GM12878 (cell line): ENCODE measurements at regions not wholly inside any gene's neighbourhood (a gene's known extent, or its start where the extent isn't known, plus 50 kb on each side); places are given as distances from the start of the nearest gene placed in this dataset.

Experiments used
- ATAC-seq: fragments of 200-7000 bp; cut with Tn5 transposase; 3 replicates; pipeline ENCODE4 v1.9.1; 2020; ENCODE audit warnings: mild to moderate bottlenecking, moderate library complexity
- BruUV-seq: library from RNA; stranded (reverse); fragments of 400-500 nt; replicated peaks from 2 replicates; lab custom pipeline; 2021; lab: Mats Ljungman, UMichigan
- CTCF ChIA-PET: fragments of 300-600 bp; sonication (Branson Sonifier 250); formaldehyde crosslinking; extraction: SDS; loops from one replicate; lab custom pipeline; 2021; ENCODE audit warnings: inconsistent platforms; lab: Yijun Ruan, JAX
- POLR2A ChIA-PET: fragments of 350-600 bp; formaldehyde crosslinking; extraction: SDS; loops from one replicate; lab custom pipeline; 2021; ENCODE audit warnings: inconsistent platforms; lab: Charles Lee
- RAD21 ChIA-PET: fragments of 300-600 bp; sonication (Branson Sonifier 250); formaldehyde crosslinking; loops from one replicate; lab custom pipeline; 2023; ENCODE audit warnings: antibody characterized with exemption; ENCODE audit not compliant: unreplicated experiment; lab: Charles Lee
- SMC1A ChIA-PET: fragments of 300-600 bp; sonication (Branson Sonifier 250); formaldehyde crosslinking; loops from one replicate; lab custom pipeline; 2023; ENCODE audit not compliant: unreplicated experiment, uncharacterized antibody; lab: Charles Lee
- DNase-seq: peaks from one replicate; pipeline ENCODE4 v3.0.0-alpha.2; 2011; ENCODE audit warnings: low read depth, low spot score
- FAIRE-seq: peaks from 3 replicates; lab custom pipeline; 2011; peaks lifted over from hg19 to GRCh38; lab: Jason Lieb, UNC
- H2AFZ ChIP-seq: 2 replicates; pipeline ENCODE4 v1.6.0; 2011; ENCODE audit warnings: low read depth, low read length, control low read depth; ENCODE audit not compliant: control insufficient read depth
- H3K27ac ChIP-seq: 2 replicates; pipeline ENCODE4 v1.5.1; 2011; ENCODE audit warnings: control low read depth; ENCODE audit not compliant: control insufficient read depth, insufficient read depth
- H3K27me3 ChIP-seq, 2 experiments: replicated peaks in 1 of 2; 2 replicates each; pipeline versions ENCODE4 v1.6.0 to v1.6.1; 2011; ENCODE audit warnings: low read length in 1 of 2; ENCODE audit not compliant: control insufficient read depth in 2 of 2, insufficient read depth in 2 of 2
- H3K36me3 ChIP-seq, 2 experiments: 2 replicates each; pipeline ENCODE4 v1.5.1; 2011; ENCODE audit warnings: low read length in 1 of 2; ENCODE audit not compliant: control insufficient read depth in 2 of 2, insufficient read depth in 2 of 2
- H3K4me1 ChIP-seq: 2 replicates; pipeline ENCODE4 v1.6.1; 2011; ENCODE audit warnings: mild to moderate bottlenecking, low read length, moderate library complexity, mixed read lengths; ENCODE audit not compliant: control insufficient read depth, insufficient read depth
- H3K4me2 ChIP-seq: 2 replicates; pipeline ENCODE4 v1.6.0; 2011; ENCODE audit warnings: control low read depth; ENCODE audit not compliant: control insufficient read depth, insufficient read depth
- H3K4me3 ChIP-seq: fragments of 200-600 bp; sonication (generic); 2 replicates; pipeline ENCODE4 v1.5.1; 2016
- H3K79me2 ChIP-seq: 2 replicates; pipeline ENCODE4 v1.6.0; 2011; ENCODE audit warnings: low read length; ENCODE audit not compliant: control insufficient read depth, insufficient read depth
- H3K9ac ChIP-seq: 2 replicates; pipeline ENCODE4 v1.8.0; 2011; ENCODE audit warnings: low read length, control low read depth, mixed read lengths; ENCODE audit not compliant: control insufficient read depth, insufficient read depth
- H3K9me3 ChIP-seq: replicated peaks from 3 replicates; pipeline ENCODE4 v1.5.1; 2011; ENCODE audit warnings: mild to moderate bottlenecking, low read length; ENCODE audit not compliant: control insufficient read depth, insufficient read depth
- H4K20me1 ChIP-seq: 2 replicates; pipeline ENCODE4 v1.6.0; 2011; ENCODE audit not compliant: control insufficient read depth, insufficient read depth
- CEBPB ChIP-seq, 2 experiments: fragments of 150-350 bp in 1 of 2; IDR thresholded peaks; 2 replicates each; pipeline ENCODE4 v1.6.1; 2012 to 2014; ENCODE audit warnings: low read depth in 2 of 2, low read length in 2 of 2, borderline replicate concordance in 1 of 2, inconsistent platforms in 1 of 2
- FOXK2 ChIP-seq: fragments of 450-650 bp; IDR thresholded peaks from 2 replicates; pipeline ENCODE4 v1.6.1; 2017; ENCODE audit warnings: mild to moderate bottlenecking, moderate library complexity
- JUND ChIP-seq: IDR thresholded peaks from 2 replicates; pipeline ENCODE4 v1.6.1; 2012; ENCODE audit warnings: low read depth, mild to moderate bottlenecking, low read length, improper control_type of control experiment, moderate library complexity
- MLLT1 ChIP-seq: fragments of 450-650 bp; IDR thresholded peaks from 2 replicates; pipeline ENCODE4 v1.6.1; 2016; ENCODE audit warnings: mild to moderate bottlenecking
- MTA3 ChIP-seq: IDR thresholded peaks from 2 replicates; pipeline ENCODE4 v1.6.1; 2012; ENCODE audit warnings: low read length, inconsistent platforms, borderline replicate concordance
- MYC ChIP-seq: IDR thresholded peaks from 2 replicates; pipeline ENCODE4 v1.6.1; 2011; ENCODE audit warnings: mild to moderate bottlenecking, low read length, moderate library complexity, inconsistent platforms; ENCODE audit not compliant: insufficient read depth, insufficient replicate concordance, insufficient read length, severe bottlenecking
- NR2C2 ChIP-seq: IDR thresholded peaks from 2 replicates; pipeline ENCODE4 v1.6.1; 2011; ENCODE audit warnings: borderline replicate concordance, low read depth; ENCODE audit not compliant: control insufficient read depth, insufficient read length
- NR2F1 ChIP-seq: fragments of 450-650 bp; conservative IDR thresholded peaks from 2 replicates; pipeline ENCODE4 v1.6.1; 2017; ENCODE audit warnings: mild to moderate bottlenecking
- POLR2AphosphoS2 ChIP-seq: IDR thresholded peaks from 2 replicates; pipeline ENCODE4 v1.6.1; 2011; ENCODE audit warnings: low read depth, mild to moderate bottlenecking, low read length, improper control_type of control experiment, moderate library complexity
- TCF7 ChIP-seq: IDR thresholded peaks from 2 replicates; pipeline ENCODE4 v1.6.1; 2014; ENCODE audit warnings: antibody characterized with exemption, borderline replicate concordance
- ZNF24 ChIP-seq: fragments of 450-650 bp; IDR thresholded peaks from 2 replicates; pipeline ENCODE4 v1.6.1; 2017; ENCODE audit warnings: antibody characterized with exemption, mild to moderate bottlenecking
- ZNF384 ChIP-seq: IDR thresholded peaks from 2 replicates; pipeline ENCODE4 v1.6.1; 2012; ENCODE audit warnings: low read depth, mild to moderate bottlenecking, low read length, improper control_type of control experiment, borderline replicate concordance
- WGBS: methylation state at CpG from one replicate; pipeline ENCODE4 v1.1.6; 2016; ENCODE audit warnings: low lambda C conversion rate; ENCODE audit not compliant: insufficient replicate concordance, insufficient coverage; ENCODE audit errors: missing lambda C conversion rate; 5-methylcytosine and 5-hydroxymethylcytosine counted together
- in situ Hi-C: fragments of 300-500 bp; cut with MboI; formaldehyde crosslinking; loops from 9 replicates; pipeline ENCODE4 v1.14.3; 2018; ENCODE audit warnings: mixed read lengths
- intact Hi-C: fragments of 100-400 bp; cut with micrococcal nuclease; formaldehyde crosslinking; loops from one replicate; pipeline ENCODE4 v1.14.2; 2022; ENCODE audit not compliant: unreplicated experiment
- TF ChIP-seq, protein P1 (sequence below): IDR thresholded peaks from 2 replicates; pipeline ENCODE4 v1.6.1; 2011; ENCODE audit warnings: low read depth, low read length, improper control_type of control experiment, borderline replicate concordance

DNA sequence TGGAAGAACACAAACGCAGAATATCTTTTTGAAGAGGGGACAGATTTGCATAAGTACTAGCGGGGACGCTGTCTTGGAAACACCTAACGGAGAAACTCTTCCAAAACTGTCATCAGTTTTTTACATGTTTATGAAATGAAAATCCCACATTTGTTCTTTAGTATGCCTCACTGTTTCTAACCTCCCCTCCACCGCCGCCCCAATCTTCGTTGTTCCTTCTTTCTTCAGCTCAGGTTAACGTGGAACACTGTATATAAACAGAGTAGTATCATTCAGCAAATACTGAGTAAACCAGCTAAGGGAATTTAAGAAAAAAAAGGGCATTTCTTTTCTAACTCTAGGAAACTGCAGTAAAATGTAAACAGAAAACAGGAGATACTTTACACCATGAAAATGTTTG lies 2345.6 kb downstream of the PCDH7 start:
- ATAC-seq (no peak), FAIRE-seq (no peak)
- no peak overlapping the region for H3K4me3 ChIP-seq
- H3K4me2 ChIP-seq = no peak overlapping the region
- H3K27ac ChIP-seq = no peak overlapping the region
- no peaks in the 10 kb centered on the region for H3K79me2 ChIP-seq
- in situ Hi-C loops = no loop called here
- ChIA-PET SMC1A (interaction anchor here (0.7 to 1.0 kb wide), 3 partner anchors 13 to 1689 kb away, joined by 3 read pairs; no protein-coding TSS in a partner anchor), POLR2A (no interaction called here)
- intact Hi-C loops = no loop called here
- H3K4me1 ChIP-seq = no peaks in the 10 kb centered on the region
- no peaks in the 10 kb centered on the region; the same call in 2 of the 3 replicates for H3K9me3 ChIP-seq
- H4K20me1 ChIP-seq = no peaks in the 10 kb centered on the region
- no peak for TF ChIP-seq JUND
- TF ChIP-seq POLR2AphosphoS2 = no peak
- no peak for TF ChIP-seq CEBPB (IDR thresholded peaks at IDR 0.05; ENCODE audit: borderline replicate concordance in 1 of 2, low read depth in 2 of 2, low read length in 2 of 2)
- no peak for TF ChIP-seq MYC
- no peak for TF ChIP-seq MTA3
- no peak for TF ChIP-seq ZNF384
- TF ChIP-seq TCF7 = no peak
- TF ChIP-seq, protein P1, sequence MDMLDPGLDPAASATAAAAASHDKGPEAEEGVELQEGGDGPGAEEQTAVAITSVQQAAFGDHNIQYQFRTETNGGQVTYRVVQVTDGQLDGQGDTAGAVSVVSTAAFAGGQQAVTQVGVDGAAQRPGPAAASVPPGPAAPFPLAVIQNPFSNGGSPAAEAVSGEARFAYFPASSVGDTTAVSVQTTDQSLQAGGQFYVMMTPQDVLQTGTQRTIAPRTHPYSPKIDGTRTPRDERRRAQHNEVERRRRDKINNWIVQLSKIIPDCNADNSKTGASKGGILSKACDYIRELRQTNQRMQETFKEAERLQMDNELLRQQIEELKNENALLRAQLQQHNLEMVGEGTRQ = no peak
- TF ChIP-seq MLLT1 = no peak
- TF ChIP-seq FOXK2 = no peak
- no peak for TF ChIP-seq NR2F1
- no peak for TF ChIP-seq NR2C2
- no peak for TF ChIP-seq ZNF24
- TF ChIP-seq, all 136 proteins: peak for 0
- Histone ChIP-seq H3K27me3 (no peaks in the 10 kb centered on the region), H2AFZ (no peak overlapping the region), H3K36me3 (no peaks in the 10 kb centered on the region), H3K9ac (no peak overlapping the region)
- CTCF ChIA-PET = no interaction called here
- WGBS = 33% methylated on average over 8 of the region's 8 CpGs
- RAD21 ChIA-PET = no interaction called here
- no TSS peak for BruUV-seq
- DNase-seq = no peak
